ENCODE measurements at regions not wholly inside any gene's neighbourhood (a gene's known extent, or its start where the extent isn't known, plus 50 kb on each side); places are given as distances from the start of the nearest gene placed in this dataset.

- H4K91ac ChIP-seq (ENCODE audit: low read depth, low read length), result no peak overlapping the region
- no peak overlapping the region for H4K12ac ChIP-seq (ENCODE audit: low read depth, low read length)
- H3K4me1 ChIP-seq (ENCODE audit: control insufficient read depth in 1 of 2, insufficient read depth in 2 of 2, low read length in 2 of 2), result no peaks in the 10 kb centered on the region
- no peak overlapping the region for H3K18ac ChIP-seq (ENCODE audit: low read length)
- no peak overlapping the region for H4K8ac ChIP-seq (ENCODE audit: low read depth, low read length)
- H3K4me2 ChIP-seq (ENCODE audit: low read length), result no peak overlapping the region
- no peak overlapping the region for H3K27ac ChIP-seq (ENCODE audit: low read depth, low read length)
- H3K23ac ChIP-seq (ENCODE audit: low read length), result no peak overlapping the region
- no peak overlapping the region for H2BK12ac ChIP-seq (ENCODE audit: low read length)
- DNase-seq, result no peak
- no peak overlapping the region for H2BK120ac ChIP-seq (ENCODE audit: insufficient read depth, low read length, poor library complexity)
- no peaks in the 10 kb centered on the region for H3K9me3 ChIP-seq (ENCODE audit: insufficient read depth, low read depth, low read length)
- no peak overlapping the region for H2AK5ac ChIP-seq (ENCODE audit: low read length)
- H3K4me3 ChIP-seq (ENCODE audit: low read depth, low read length), result no peak overlapping the region
- no peak overlapping the region for H3K14ac ChIP-seq (ENCODE audit: low read length)
- no peaks in the 10 kb centered on the region for H3K79me2 ChIP-seq (ENCODE audit: control insufficient read depth, insufficient read depth, low read length, poor library complexity)
- no peak overlapping the region for H2AFZ ChIP-seq (ENCODE audit: insufficient read depth, low read length, poor library complexity)
- H3K36me3 ChIP-seq (ENCODE audit: control insufficient read depth in 1 of 2, insufficient read depth in 2 of 2, low read length in 2 of 2), result no peaks in the 10 kb centered on the region
- WGBS (ENCODE audit: extremely low coverage, insufficient coverage, insufficient read length), result no CpG with 5 or more reads among the region's 1 CpG
- H3K27me3 ChIP-seq (ENCODE audit: insufficient read depth, low read length), result no peaks in the 10 kb centered on the region
- H3K79me1 ChIP-seq (ENCODE audit: low read length), result no peaks in the 10 kb centered on the region
- no peak overlapping the region for H3K9ac ChIP-seq (ENCODE audit: low read length)
- no peak overlapping the region for H2BK5ac ChIP-seq (ENCODE audit: low read depth, low read length, poor library complexity)
- H3K4ac ChIP-seq (ENCODE audit: low read depth, low read length), result no peak overlapping the region
These were observed 884.4 kb upstream of the CELF2 start for GRCh38 chr10:10133281-10133680.

DNA sequence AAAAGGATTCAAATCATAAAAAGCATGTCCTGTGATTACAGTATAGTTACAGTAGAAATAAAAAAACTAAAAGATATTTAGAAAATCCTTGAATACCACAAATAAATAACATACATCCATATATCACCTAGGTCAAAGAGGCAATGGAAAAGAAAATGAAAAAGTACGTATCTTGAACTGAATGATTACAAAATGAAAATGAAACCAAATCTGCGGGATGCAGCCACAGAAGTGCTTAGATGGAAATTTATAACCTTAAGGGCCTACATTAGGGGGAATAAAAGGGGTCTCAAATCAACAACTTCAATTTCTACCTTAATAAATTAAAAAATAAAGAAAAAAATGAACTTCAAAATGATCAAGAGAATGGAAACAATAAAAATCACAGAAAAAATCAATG lies 879.0 kb upstream of the CELF2 start:
- Histone ChIP-seq H2BK12ac (ENCODE audit: low read length) (no peak overlapping the region), H2AK5ac (ENCODE audit: low read length) (no peak overlapping the region), H2BK120ac (ENCODE audit: insufficient read depth, low read length, poor library complexity) (no peak overlapping the region), H3K9ac (ENCODE audit: low read length) (no peak overlapping the region), H3K4ac (ENCODE audit: low read depth, low read length) (no peak overlapping the region), H3K36me3 (ENCODE audit: control insufficient read depth in 1 of 2, insufficient read depth in 2 of 2, low read length in 2 of 2) (no peaks in the 10 kb centered on the region), H2AFZ (ENCODE audit: insufficient read depth, low read length, poor library complexity) (no peak overlapping the region), H3K79me1 (ENCODE audit: low read length) (no peaks in the 10 kb centered on the region), H3K4me1 (ENCODE audit: control insufficient read depth in 1 of 2, insufficient read depth in 2 of 2, low read length in 2 of 2) (no peaks in the 10 kb centered on the region), H3K4me2 (ENCODE audit: low read length) (no peak overlapping the region), H4K8ac (ENCODE audit: low read depth, low read length) (no peak overlapping the region), H3K18ac (ENCODE audit: low read length) (no peak overlapping the region), H3K79me2 (ENCODE audit: control insufficient read depth, insufficient read depth, low read length, poor library complexity) (no peaks in the 10 kb centered on the region), H3K23ac (ENCODE audit: low read length) (no peak overlapping the region), H2BK5ac (ENCODE audit: low read depth, low read length, poor library complexity) (no peak overlapping the region), H3K4me3 (ENCODE audit: low read depth, low read length) (no peak overlapping the region), H3K27ac (ENCODE audit: low read depth, low read length) (no peak overlapping the region), H4K91ac (ENCODE audit: low read depth, low read length) (no peak overlapping the region), H4K12ac (ENCODE audit: low read depth, low read length) (no peak overlapping the region), H3K9me3 (ENCODE audit: insufficient read depth, low read depth, low read length) (no peaks in the 10 kb centered on the region), H3K27me3 (ENCODE audit: insufficient read depth, low read length) (no peaks in the 10 kb centered on the region), H3K14ac (ENCODE audit: low read length) (no peak overlapping the region)
- no CpG with 5 or more reads among the region's 2 CpGs for WGBS (ENCODE audit: extremely low coverage, insufficient coverage, insufficient read length)
- no peak for DNase-seq

GRCh38 chr10:10141782-10142382 lies 875.8 kb upstream of the CELF2 start:
- H3K27me3 ChIP-seq (ENCODE audit: insufficient read depth, low read length), result no peaks in the 10 kb centered on the region
- no peak overlapping the region for H4K8ac ChIP-seq (ENCODE audit: low read depth, low read length)
- H3K9ac ChIP-seq (ENCODE audit: low read length), result no peak overlapping the region
- H3K4me3 ChIP-seq (ENCODE audit: low read depth, low read length), result no peak overlapping the region
- no peak overlapping the region for H3K23ac ChIP-seq (ENCODE audit: low read length)
- H4K12ac ChIP-seq (ENCODE audit: low read depth, low read length), result no peak overlapping the region
- H3K14ac ChIP-seq (ENCODE audit: low read length), result no peak overlapping the region
- no CpG with 5 or more reads among the region's 4 CpGs for WGBS (ENCODE audit: extremely low coverage, insufficient coverage, insufficient read length)
- no peak for DNase-seq
- H3K4me2 ChIP-seq (ENCODE audit: low read length), result no peak overlapping the region
- no peaks in the 10 kb centered on the region for H3K4me1 ChIP-seq (ENCODE audit: control insufficient read depth in 1 of 2, insufficient read depth in 2 of 2, low read length in 2 of 2)
- no peak overlapping the region for H3K27ac ChIP-seq (ENCODE audit: low read depth, low read length)
- no peaks in the 10 kb centered on the region for H3K79me1 ChIP-seq (ENCODE audit: low read length)
- no peak overlapping the region for H2AK5ac ChIP-seq (ENCODE audit: low read length)
- H3K36me3 ChIP-seq (ENCODE audit: control insufficient read depth in 1 of 2, insufficient read depth in 2 of 2, low read length in 2 of 2), result no peaks in the 10 kb centered on the region
- H3K9me3 ChIP-seq (ENCODE audit: insufficient read depth, low read depth, low read length), result no peaks in the 10 kb centered on the region
- H3K4ac ChIP-seq (ENCODE audit: low read depth, low read length), result no peak overlapping the region
- no peak overlapping the region for H2BK120ac ChIP-seq (ENCODE audit: insufficient read depth, low read length, poor library complexity)
- H3K18ac ChIP-seq (ENCODE audit: low read length), result no peak overlapping the region
- no peak overlapping the region for H2BK5ac ChIP-seq (ENCODE audit: low read depth, low read length, poor library complexity)
- no peak overlapping the region for H2AFZ ChIP-seq (ENCODE audit: insufficient read depth, low read length, poor library complexity)
- no peak overlapping the region for H4K91ac ChIP-seq (ENCODE audit: low read depth, low read length)
- no peak overlapping the region for H2BK12ac ChIP-seq (ENCODE audit: low read length)
- no peaks in the 10 kb centered on the region for H3K79me2 ChIP-seq (ENCODE audit: control insufficient read depth, insufficient read depth, low read length, poor library complexity)

DNA sequence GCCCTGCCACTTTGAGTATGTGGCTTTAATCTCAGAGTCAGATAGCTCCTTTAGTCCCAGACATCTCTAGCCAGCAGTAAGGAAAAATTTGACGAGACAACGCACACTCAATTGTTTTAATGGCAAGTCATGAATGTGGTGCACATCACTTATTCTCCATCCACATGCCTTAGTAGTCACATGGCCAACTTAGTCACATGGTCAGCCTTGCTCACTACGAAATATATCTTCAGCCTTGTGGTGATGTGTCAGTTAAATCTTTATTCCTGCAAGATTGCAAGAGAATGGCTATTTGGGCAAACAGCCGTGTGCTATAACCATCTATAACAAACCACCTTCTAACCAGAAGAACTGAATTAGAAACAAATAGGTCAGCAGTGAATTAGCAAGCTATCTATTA lies 871.1 kb upstream of the CELF2 start:
- Histone ChIP-seq H3K27ac (ENCODE audit: low read depth, low read length) (no peak overlapping the region), H3K27me3 (ENCODE audit: insufficient read depth, low read length) (no peaks in the 10 kb centered on the region), H3K18ac (ENCODE audit: low read length) (no peak overlapping the region), H3K79me2 (ENCODE audit: control insufficient read depth, insufficient read depth, low read length, poor library complexity) (no peaks in the 10 kb centered on the region), H2AK5ac (ENCODE audit: low read length) (no peak overlapping the region), H4K91ac (ENCODE audit: low read depth, low read length) (no peak overlapping the region), H3K4me3 (ENCODE audit: low read depth, low read length) (no peak overlapping the region), H3K4ac (ENCODE audit: low read depth, low read length) (no peak overlapping the region), H3K9ac (ENCODE audit: low read length) (no peak overlapping the region), H3K4me1 (ENCODE audit: control insufficient read depth in 1 of 2, insufficient read depth in 2 of 2, low read length in 2 of 2) (no peaks in the 10 kb centered on the region), H3K79me1 (ENCODE audit: low read length) (no peaks in the 10 kb centered on the region), H2BK12ac (ENCODE audit: low read length) (no peak overlapping the region), H4K8ac (ENCODE audit: low read depth, low read length) (no peak overlapping the region), H3K4me2 (ENCODE audit: low read length) (no peak overlapping the region), H3K36me3 (ENCODE audit: control insufficient read depth in 1 of 2, insufficient read depth in 2 of 2, low read length in 2 of 2) (no peaks in the 10 kb centered on the region), H3K9me3 (ENCODE audit: insufficient read depth, low read depth, low read length) (no peaks in the 10 kb centered on the region), H2BK5ac (ENCODE audit: low read depth, low read length, poor library complexity) (no peak overlapping the region), H3K23ac (ENCODE audit: low read length) (no peak overlapping the region), H4K12ac (ENCODE audit: low read depth, low read length) (no peak overlapping the region), H2BK120ac (ENCODE audit: insufficient read depth, low read length, poor library complexity) (no peak overlapping the region), H2AFZ (ENCODE audit: insufficient read depth, low read length, poor library complexity) (no peak overlapping the region), H3K14ac (ENCODE audit: low read length) (no peak overlapping the region)
- no peak for DNase-seq
- WGBS (ENCODE audit: extremely low coverage, insufficient coverage, insufficient read length), result no CpG with 5 or more reads among the region's 4 CpGs
